H1 (cell line): ENCODE measurements at regions not wholly inside any gene's neighbourhood (a gene's known extent, or its start where the extent isn't known, plus 50 kb on each side); places are given as distances from the start of the nearest gene placed in this dataset.

ENCODE experiments used
- BACH1 ChIP-seq: IDR thresholded peaks from 2 replicates; pipeline ENCODE4 v1.6.1; 2012; ENCODE audit warnings: low read length, improper control_type of control experiment
- BCL11A ChIP-seq, 2 experiments: IDR thresholded peaks; one replicate each; pipeline ENCODE4 v1.6.1; 2011; ENCODE audit warnings: low read depth in 2 of 2, low read length in 2 of 2, mild to moderate bottlenecking in 2 of 2
- E2F6 ChIP-seq: IDR thresholded peaks from 2 replicates; pipeline ENCODE4 v1.6.1; 2012; ENCODE audit warnings: inconsistent platforms
- EGR1 ChIP-seq: IDR thresholded peaks from 2 replicates; pipeline ENCODE4 v1.6.1; 2011; ENCODE audit warnings: low read depth, low read length, borderline replicate concordance
- RXRA ChIP-seq: IDR thresholded peaks from 2 replicates; pipeline ENCODE4 v1.6.1; 2011; ENCODE audit warnings: low read depth, mild to moderate bottlenecking, low read length, moderate library complexity; ENCODE audit not compliant: insufficient read depth
- SUZ12 ChIP-seq: fragments of 200-600 bp; sonication (generic); IDR thresholded peaks from 2 replicates; pipeline ENCODE4 v1.6.1; 2012; ENCODE audit warnings: mild to moderate bottlenecking, inconsistent platforms, low read length, moderate library complexity, mixed read lengths
- TBP ChIP-seq: IDR thresholded peaks from 2 replicates; pipeline ENCODE4 v1.6.1; 2011; ENCODE audit warnings: low read depth, low read length, improper control_type of control experiment

GRCh38 chrX:20620306-20620705, 353.6 kb upstream of the RPS6KA3 start (continued):
- TF ChIP-seq E2F6 (no peak), RXRA (no peak), BCL11A (IDR thresholded peaks at IDR 0.05; ENCODE audit: low read depth in 2 of 2, low read length in 2 of 2) (no peak), EGR1 (no peak), TBP (no peak), SUZ12 (no peak), BACH1 (no peak)
- TF ChIP-seq, all 59 proteins: peak for 0
